ENCODE measurements at regions not wholly inside any gene's neighbourhood (a gene's known extent, or its start where the extent isn't known, plus 50 kb on each side); places are given as distances from the start of the nearest gene placed in this dataset.
"Not testable (repeated sequence)": the region's sequence is repeated elsewhere in the genome, so short reads cannot be mapped to it uniquely, and the experiment has no call there.

DNA sequence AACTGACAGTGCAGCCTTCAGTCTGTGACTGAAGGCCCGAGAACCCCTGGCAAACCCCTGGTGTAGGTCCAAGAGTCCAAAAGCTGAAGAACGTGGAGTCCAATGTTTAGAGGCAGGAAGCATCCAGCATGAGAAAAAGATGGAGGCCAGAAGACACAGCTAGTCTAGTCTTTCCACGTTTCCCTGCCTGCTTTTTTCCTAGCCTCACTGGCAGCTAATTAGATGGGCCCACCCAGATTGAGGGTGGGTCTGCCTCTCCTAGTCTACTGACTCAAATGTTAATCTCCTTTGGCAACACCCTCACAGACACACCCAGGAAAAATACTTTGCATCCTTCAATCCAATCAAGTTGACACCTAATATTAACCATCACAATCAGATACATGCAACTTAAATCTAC, 87.8 kb downstream of the TENT5D start:
- not testable (repeated sequence) for H3K4me3 ChIP-seq (ENCODE audit: low read length); DNase-seq (ENCODE audit: low read depth)

DNA sequence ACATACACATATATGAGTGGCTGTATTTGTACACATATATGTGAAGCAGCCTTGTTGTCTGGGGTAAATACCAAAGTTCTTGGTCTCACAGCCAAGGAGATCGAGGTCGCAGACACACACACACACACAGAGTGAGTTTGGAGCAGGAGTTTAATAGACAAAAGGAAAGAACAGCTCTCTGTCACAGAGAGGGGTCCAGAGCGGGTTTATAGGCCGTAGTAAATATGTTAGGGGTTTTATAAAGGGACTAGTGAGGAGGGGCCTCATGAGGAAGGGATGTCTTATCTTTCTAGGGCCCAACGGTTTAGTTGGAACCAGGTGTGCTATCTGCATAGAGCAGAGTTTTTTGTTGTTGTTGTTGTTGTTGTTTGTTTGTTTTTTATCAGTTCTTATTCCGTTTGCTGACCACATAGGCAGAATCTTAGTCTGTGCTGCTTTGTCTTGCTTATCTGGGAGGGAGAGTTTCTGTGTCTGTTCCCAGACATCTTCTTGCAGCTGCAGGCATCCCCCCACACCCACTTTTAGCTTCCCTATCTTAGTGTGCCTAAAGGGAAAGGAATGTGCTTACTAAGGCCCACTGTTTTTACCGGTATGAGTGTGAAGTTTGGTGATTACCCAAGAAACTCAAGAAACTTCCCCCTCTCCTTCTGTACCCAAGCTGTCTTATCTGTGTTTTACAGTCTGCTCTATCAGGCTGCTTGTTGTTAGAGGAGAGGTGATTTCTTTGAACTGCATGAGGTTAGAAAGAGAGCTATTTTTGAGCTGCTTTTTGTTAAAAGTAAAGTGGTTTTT, 91.9 kb downstream of the TENT5D start:
- TF ChIP-seq, protein P1, sequence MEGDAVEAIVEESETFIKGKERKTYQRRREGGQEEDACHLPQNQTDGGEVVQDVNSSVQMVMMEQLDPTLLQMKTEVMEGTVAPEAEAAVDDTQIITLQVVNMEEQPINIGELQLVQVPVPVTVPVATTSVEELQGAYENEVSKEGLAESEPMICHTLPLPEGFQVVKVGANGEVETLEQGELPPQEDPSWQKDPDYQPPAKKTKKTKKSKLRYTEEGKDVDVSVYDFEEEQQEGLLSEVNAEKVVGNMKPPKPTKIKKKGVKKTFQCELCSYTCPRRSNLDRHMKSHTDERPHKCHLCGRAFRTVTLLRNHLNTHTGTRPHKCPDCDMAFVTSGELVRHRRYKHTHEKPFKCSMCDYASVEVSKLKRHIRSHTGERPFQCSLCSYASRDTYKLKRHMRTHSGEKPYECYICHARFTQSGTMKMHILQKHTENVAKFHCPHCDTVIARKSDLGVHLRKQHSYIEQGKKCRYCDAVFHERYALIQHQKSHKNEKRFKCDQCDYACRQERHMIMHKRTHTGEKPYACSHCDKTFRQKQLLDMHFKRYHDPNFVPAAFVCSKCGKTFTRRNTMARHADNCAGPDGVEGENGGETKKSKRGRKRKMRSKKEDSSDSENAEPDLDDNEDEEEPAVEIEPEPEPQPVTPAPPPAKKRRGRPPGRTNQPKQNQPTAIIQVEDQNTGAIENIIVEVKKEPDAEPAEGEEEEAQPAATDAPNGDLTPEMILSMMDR (IDR thresholded peaks at IDR 0.05; ENCODE audit: insufficient read depth, low read depth, low read length, missing control alignments): no peak
- H3K4me3 ChIP-seq (ENCODE audit: low read length): no peak overlapping the region
- peak; percentile 35 for DNase-seq (ENCODE audit: low read depth)

DNA sequence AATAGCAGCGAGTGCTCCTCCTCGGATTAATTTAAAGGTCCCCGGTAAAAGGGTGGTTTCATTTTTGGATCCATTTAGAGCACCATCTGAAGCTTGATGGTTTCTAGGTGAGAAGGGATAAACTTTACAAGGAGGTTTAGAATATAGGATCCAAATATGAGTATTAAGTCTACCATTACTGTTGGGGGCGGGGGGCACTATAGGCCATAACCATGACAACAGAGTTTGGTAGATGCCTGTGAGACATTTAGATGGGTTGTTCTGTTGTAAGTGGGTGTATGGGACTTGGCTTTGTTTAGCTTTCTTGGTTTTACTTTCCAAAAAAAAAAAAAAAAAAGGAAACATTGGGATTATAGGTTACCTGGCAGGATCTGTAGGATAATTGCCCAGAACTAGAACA, 92.7 kb downstream of the TENT5D start:
- no peak overlapping the region for H3K4me3 ChIP-seq (ENCODE audit: low read length)
- TF ChIP-seq, protein P1 (IDR thresholded peaks at IDR 0.05; ENCODE audit: insufficient read depth, low read depth, low read length, missing control alignments): no peak
- DNase-seq (ENCODE audit: low read depth): no peak

DNA sequence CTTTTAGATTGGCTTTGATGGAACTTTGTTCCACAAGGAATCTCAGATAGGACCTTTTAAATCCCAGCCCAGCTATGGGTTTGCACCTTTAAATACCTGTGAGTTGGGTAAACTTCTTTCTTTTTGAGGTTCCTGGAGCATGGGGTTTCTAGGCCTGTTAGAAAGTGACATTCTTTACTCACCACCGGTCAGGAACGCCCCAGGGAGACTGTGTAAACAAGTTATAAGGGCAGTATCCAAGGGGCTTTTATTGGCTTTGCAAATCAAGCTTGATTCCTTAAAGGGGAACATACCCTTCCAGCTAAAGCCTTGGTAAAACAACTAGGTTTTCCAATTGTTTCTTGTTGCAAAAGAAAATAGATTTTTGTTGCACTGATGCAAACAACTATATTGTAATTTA, 93.4 kb downstream of the TENT5D start:
- DNase-seq (ENCODE audit: low read depth): no peak
- TF ChIP-seq, protein P1 (IDR thresholded peaks at IDR 0.05; ENCODE audit: insufficient read depth, low read depth, low read length, missing control alignments): no peak
- no peak overlapping the region for H3K4me3 ChIP-seq (ENCODE audit: low read length)

DNA sequence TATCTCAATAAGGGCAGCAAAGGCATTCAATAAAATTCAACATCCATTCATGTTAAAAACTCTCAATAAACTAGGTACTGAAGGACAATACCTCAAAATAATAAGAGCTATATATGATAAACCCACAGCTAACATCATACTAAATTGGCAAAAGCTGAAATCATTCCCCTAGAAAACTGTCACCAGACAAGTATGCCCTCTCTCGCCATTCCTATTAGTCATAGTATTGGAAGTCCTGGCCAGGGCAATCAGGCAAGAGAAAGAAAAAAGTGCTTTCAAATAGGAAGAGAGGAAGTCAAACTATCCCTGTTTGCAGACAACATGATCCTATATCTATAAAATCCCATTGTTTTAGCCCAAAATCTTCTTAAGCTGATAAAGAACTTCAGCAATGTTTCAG, 116.8 kb downstream of the TENT5D start:
- DNase-seq (ENCODE audit: low read depth): peak; percentile 2
- no peak overlapping the region for H3K4me3 ChIP-seq (ENCODE audit: low read length)
- TF ChIP-seq, protein P1 (IDR thresholded peaks at IDR 0.05; ENCODE audit: insufficient read depth, low read depth, low read length, missing control alignments): no peak

DNA sequence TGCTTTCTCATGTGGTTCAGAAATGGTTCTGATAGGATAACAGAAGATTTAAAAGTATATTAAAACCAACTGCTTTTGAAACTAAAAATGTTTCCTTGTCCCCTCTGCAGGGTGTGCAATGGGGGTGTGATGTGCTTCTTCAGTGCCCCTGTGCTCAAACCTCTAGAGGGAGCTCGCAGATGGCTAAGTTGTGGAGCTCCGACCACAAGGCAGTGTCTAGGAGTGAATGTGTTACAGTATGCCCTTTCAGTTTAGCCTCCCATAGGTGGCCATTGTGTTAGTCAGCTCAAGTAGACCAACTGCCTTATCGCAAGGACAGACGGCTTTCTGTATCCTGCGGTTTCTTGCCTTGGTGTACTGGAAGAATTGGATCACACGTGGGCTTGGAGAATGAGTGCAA, 130.5 kb downstream of the TENT5D start:
- DNase-seq (ENCODE audit: low read depth): no peak
- TF ChIP-seq, protein P1 (IDR thresholded peaks at IDR 0.05; ENCODE audit: insufficient read depth, low read depth, low read length, missing control alignments): no peak
- no peak overlapping the region for H3K4me3 ChIP-seq (ENCODE audit: low read length)

DNA sequence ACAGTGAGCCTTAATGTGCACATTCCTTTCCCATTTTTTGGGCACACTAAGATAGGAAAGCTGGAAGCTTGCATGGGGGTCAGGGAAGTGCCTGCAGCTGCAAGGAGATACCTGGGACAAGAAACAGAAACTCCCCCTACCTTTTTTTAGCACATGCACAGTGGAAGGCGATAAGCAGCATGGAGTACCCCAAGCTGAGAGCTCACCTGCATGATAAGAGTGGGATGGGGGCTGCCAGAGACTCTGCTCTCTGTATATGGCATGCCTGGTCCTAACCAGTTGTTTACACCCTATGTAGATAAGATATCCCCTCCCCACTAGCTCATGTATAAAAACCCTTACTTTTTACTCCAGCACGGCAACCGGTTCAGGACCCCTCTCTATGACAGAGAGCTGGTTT, 135.9 kb downstream of the TENT5D start:
- no peak overlapping the region for H3K4me3 ChIP-seq (ENCODE audit: low read length)
- TF ChIP-seq, protein P1 (IDR thresholded peaks at IDR 0.05; ENCODE audit: insufficient read depth, low read depth, low read length, missing control alignments): no peak
- DNase-seq (ENCODE audit: low read depth): no peak
